GM12874 (cell line): ENCODE measurements at regions not wholly inside any gene's neighbourhood (a gene's known extent, or its start where the extent isn't known, plus 50 kb on each side); places are given as distances from the start of the nearest gene placed in this dataset.

ENCODE experiments used
- TF ChIP-seq, protein P1 (sequence below): IDR thresholded peaks from 2 replicates; pipeline ENCODE4 v1.5.1; 2011; ENCODE audit warnings: low read depth, mild to moderate bottlenecking, control low read depth, low read length, moderate library complexity; ENCODE audit not compliant: insufficient read depth

DNA sequence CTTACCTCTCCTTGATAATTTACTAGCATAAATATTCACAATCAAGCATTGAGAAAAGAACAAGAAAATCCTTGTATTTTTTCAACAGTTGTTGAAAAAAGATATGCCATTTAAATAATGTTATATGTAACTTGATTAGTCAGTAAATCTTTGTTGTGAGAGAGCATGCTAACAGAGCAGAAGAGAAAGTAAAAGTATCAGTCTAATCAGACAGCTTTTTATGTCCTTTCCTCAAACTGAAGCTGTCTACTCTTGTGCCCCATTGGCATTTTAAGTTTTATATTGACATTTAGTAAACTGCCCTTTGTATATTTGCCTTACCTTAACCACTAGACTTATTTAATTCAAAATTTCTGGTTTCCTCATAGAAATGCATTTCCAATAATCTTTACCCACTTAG is 668.7 kb downstream of the OTOL1 start:
- TF ChIP-seq, protein P1, sequence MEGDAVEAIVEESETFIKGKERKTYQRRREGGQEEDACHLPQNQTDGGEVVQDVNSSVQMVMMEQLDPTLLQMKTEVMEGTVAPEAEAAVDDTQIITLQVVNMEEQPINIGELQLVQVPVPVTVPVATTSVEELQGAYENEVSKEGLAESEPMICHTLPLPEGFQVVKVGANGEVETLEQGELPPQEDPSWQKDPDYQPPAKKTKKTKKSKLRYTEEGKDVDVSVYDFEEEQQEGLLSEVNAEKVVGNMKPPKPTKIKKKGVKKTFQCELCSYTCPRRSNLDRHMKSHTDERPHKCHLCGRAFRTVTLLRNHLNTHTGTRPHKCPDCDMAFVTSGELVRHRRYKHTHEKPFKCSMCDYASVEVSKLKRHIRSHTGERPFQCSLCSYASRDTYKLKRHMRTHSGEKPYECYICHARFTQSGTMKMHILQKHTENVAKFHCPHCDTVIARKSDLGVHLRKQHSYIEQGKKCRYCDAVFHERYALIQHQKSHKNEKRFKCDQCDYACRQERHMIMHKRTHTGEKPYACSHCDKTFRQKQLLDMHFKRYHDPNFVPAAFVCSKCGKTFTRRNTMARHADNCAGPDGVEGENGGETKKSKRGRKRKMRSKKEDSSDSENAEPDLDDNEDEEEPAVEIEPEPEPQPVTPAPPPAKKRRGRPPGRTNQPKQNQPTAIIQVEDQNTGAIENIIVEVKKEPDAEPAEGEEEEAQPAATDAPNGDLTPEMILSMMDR = no peak

DNA sequence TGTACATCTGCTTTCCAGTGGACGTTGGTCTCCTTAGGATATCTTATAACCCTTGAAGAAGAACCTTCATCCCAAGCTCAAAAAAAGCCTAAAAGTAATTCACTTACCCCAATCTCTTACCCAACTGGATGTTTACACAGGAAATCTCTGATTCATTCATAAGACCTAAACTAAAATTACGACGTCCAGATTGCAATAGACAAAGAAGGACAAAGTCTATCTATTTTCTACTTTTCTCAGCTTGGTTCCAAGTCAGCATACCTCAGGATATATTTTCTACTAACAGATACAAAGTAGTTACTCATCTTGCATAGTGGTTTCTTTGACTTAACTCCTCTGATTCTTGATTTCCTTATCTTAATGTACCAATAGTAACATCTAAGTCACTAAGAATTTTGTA is 669.9 kb downstream of the OTOL1 start:
- TF ChIP-seq, protein P1 = no peak

DNA sequence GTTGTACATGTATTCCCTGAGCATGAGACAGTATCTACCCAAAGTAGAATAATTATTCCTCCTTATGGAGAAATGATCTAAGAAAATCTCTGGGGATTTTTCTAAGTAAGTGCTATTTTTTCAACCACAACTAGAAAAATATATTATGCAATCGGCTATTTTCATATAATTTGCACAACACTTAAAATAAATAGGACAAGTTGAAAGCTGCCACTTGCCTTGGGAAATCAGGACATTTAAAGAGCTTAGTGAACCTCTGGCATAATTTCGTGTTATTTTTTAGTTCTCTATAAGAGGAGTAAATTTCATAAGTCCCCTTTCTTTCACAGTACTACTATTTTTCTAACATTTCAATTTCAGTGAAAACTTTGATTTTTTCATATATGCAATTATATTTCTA is 672.1 kb downstream of the OTOL1 start:
- TF ChIP-seq, protein P1 = no peak

DNA sequence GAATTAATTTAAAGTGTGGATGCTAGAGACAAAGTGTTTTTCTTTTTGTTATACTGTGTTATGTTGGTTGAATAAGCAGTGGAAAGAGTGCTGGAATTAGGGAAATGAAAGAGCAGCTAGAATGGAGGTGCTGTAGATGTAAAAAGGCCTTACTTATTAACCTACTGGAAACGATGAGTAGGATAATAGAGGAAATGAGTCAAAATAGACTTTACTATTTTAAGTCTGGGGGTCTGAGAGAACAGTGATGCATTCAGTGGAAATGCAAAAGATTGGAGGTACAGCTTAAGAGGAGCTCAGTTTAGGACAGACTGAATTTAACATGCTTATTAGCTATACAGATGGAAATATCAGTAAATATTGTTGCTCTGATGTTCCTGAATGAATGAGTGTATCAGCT is 674.0 kb downstream of the OTOL1 start:
- TF ChIP-seq, protein P1 = no peak

DNA sequence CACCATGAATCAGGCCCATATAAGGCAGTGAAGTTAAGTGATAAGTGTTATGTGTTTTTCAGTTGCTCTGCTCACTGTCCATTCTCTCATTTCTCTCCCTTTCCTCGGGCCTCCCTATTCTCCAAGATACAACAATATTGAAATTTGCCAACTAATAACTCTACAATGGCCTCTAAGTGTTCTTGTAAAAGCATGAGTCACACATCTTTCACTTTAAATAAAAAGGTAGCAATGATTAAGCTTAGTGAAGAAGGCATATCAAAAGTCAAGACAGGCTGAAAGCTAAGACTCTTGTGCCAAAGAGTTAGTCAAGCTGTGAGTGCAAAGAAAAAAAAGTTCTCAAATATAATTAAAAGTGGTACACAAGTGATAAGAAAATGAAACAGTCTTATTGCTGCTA is 675.4 kb downstream of the OTOL1 start:
- TF ChIP-seq, protein P1 = no peak

DNA sequence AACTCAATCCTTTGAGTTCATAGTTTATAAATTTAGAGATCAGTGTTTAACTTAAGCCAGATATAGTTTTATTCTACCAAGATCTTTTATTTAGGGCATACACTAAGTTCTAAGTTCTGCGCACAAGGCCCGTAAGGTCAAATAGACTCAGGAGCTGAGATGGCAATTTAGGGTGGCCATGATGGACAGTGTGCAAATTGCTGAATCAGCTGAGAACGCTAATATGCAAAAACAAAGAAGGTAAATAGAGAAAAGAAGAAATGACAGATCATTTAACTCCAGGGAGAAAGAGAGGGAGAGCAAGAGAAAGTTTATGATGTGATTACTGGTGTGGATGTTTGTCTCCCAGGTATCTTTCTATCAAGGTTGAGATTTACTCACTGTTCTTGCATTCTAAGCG is 678.5 kb downstream of the OTOL1 start:
- TF ChIP-seq, protein P1 = no peak

DNA sequence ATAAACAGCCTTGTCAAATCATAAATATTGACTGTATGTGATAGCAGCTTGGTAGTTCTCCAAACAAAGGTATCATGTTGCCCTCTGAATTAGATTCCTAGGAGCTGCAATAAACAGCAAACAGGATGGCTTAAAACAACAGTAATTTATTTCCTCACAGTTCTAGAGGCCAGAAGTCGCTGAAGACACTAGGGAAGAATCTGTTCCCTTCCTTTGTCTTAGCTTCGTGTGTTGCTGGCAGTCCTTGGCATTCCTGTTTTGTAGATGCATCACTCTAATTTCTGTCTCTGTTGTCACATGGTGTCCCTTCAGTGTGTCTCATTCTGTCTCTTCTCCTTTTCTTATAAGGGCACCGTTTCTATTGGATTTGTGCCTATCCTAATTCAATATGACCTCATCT is 679.3 kb downstream of the OTOL1 start:
- TF ChIP-seq, protein P1 = no peak

DNA sequence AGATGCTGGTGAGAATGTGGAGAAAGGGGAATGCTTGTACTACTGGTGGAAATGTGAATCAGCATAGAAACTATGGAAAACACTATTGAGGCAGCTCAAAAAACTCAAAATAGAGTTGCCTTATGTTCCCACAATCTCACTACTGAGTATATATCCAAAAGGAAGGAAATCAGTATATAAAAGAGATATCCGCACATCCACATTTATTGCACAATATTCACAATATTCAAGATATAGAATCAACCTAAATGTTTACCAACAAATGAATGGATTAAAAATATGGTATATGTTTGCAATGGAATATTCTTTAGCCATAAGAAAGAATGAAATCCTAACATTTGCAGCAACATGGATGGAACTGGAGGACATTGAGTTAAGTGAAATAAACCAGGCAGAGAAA is 686.8 kb downstream of the OTOL1 start:
- TF ChIP-seq, protein P1 = no peak
